Bone marrow (tissue), 2 donors: ENCODE measurements at regions not wholly inside any gene's neighbourhood (a gene's known extent, or its start where the extent isn't known, plus 50 kb on each side); places are given as distances from the start of the nearest gene placed in this dataset.

Source experiments
- DNase-seq, 2 donors: peaks; one replicate each; lab custom pipeline; 2025; lab: John Stamatoyannopoulos, UW

DNA sequence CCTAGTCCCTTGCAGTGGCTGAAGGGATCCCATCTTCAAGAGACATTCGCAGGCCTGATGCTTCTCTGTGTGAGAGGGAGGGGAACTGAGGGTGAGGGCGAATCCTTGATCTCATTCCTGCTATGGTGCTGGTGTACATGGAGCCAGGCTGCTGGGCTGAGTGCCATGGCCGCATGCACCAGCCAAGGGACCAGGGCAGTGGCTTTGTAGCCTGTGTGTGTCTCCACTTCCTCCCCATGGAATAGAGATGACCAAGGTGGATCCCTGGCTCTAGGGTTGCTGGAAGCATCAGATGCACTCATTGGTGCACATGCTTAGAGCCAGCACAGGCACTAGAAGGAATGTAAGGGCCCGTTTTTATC, 195.0 kb downstream of the FOXL1 start:
- DNase-seq = no peak

GRCh38 chr16:86774931-86775330, 196.6 kb downstream of the FOXL1 start:
- DNase-seq = no peak

DNA sequence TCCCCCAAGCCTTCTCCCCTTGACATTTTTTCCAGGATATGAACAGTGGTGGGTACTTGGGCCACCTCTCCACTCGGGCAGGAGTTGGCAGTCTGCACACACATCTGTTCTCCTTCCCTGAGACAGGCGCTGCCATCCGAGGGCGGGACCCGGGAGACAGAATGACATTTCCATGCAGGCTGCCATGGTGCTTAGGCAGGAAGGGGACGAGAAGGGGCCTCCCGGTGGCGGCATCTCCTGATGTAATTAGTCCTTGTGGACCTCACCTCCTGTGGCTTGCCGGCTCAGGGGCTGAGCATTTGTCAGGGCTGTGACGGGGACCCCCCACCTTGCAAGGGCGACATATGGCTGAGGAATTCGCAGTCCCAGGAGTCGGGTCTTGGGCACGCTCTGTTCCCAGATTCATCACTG, 197.2 kb downstream of the FOXL1 start:
- no peak for DNase-seq

GRCh38 chr16:86777381-86777946, 199.1 kb downstream of the FOXL1 start:
- no peak for DNase-seq

- no peak for DNase-seq
Observed at GRCh38 chr16:86778108-86778745, 199.9 kb downstream of the FOXL1 start.

DNA sequence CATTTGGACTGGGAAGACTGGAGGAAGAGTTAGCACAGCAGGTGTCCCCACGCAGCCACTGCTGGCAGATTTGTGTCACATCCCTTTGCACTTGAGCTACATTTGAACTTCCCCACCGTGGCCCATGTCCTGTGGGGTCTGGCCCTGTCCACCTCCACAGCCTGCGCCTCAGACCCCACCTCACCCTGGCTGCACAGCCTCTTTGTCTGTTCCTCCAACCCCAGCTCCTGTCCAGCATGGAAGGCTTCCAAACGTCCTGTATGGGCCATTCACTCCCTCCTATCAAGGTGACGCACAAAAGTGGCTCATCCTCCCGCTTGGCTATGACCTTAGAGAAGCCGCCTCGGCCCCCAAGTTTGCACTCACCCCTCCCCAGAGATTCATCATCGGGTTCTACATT, 200.6 kb downstream of the FOXL1 start:
- DNase-seq = no peak

GRCh38 chr16:86781046-86781445, 202.7 kb downstream of the FOXL1 start:
- DNase-seq = no peak

- DNase-seq = no peak
Observed at GRCh38 chr16:86783636-86784626, 205.6 kb downstream of the FOXL1 start.

DNA sequence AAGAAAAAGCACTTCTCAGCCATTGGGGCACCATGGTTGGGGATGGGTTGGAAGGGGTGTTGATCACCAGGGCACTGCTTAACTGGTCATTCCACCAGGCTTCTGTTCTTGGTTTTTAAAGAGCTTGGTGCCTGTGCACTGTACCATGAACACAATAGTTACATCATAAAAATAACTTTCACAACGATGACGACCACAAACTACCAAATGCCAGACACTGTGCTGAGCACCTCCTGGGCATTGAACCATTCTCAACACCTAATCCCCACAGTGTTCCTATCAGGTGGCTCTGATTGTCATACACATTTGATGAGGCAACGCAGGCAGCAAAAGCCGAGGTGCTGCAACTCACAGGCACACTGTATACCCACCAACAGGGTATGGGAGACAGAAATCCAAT, 208.0 kb downstream of the FOXL1 start:
- DNase-seq = no peak

DNA sequence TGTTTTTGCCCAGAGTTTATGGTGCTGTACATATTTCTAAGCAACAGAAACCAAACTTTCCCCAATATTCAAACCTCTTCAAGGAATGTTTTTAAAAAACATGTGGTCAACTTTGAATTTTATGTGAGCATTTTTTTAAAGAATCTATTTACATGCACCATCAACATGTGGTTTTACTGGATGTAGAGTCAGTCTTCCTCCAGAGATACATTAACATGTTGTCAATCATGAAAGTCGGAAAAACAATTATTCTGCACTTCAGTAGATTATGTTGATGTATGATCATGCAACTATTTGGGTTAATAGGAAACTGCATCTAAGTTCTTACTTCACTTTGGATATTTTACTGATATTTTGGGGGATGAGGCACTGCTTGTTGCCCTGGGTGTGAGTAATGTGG, 208.6 kb downstream of the FOXL1 start:
- DNase-seq = no peak

DNA sequence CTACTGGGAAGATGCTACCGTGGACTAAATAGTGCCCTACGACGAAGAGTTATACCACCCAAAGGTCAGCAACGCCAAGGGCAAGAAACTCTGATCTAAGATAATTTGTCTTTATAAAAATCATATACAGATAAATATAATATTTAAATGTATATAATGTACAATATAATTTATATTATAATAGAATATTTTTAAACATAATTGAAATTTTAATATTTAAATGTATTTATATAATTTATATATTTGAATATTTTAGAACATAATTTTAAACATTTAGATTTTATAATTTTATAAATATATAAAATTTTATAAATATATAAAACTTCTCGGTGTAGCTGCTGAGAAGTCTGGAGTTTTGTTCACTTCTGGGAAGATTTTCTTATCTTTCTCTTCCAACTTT, 209.2 kb downstream of the FOXL1 start:
- DNase-seq = no peak

- no peak for DNase-seq
Observed at GRCh38 chr16:86789621-86790051, 211.3 kb downstream of the FOXL1 start.

DNA sequence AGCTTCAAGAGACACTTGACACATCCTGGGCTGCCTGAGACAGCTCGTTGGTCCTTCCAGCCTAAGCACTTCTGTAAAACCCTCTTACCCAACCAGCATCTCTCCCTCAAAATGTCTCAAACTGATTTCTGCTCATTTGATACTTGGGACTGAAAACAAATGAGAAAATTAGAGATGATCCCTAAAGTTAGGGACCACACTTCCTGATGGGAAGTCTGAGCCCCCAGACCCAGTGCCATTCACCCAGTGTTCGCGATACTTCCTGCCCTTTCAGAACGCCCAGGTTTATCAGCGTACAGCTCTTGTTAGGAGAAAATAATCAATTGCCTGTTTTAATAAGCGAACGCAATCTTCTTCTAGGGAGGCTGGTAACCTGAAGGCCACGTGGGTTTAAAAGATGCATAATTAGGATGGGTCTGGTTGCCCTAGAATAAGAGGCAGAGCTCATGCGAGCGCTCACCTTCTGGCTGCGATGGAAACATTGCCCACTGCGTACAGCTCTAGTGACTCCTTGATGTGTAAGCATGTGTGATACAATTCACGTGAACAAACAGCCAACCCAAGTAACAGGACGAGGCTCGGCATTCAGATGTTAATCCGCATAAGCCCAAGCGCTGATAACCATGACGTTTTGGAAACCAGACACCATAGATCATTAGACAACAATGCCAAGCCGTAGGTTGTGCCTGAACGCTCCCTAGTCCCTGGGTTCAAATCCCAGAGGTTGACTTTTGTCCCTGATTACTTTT, 213.1 kb downstream of the FOXL1 start:
- DNase-seq = no peak

GRCh38 chr16:86794216-86794864, 216.0 kb downstream of the FOXL1 start:
- no peak for DNase-seq

GRCh38 chr16:86797700-86798099, 219.4 kb downstream of the FOXL1 start:
- DNase-seq = no peak

- no peak for DNase-seq
Observed at GRCh38 chr16:86798247-86799041, 220.1 kb downstream of the FOXL1 start.

GRCh38 chr16:86799367-86799766, 221.0 kb downstream of the FOXL1 start:
- no peak for DNase-seq

DNA sequence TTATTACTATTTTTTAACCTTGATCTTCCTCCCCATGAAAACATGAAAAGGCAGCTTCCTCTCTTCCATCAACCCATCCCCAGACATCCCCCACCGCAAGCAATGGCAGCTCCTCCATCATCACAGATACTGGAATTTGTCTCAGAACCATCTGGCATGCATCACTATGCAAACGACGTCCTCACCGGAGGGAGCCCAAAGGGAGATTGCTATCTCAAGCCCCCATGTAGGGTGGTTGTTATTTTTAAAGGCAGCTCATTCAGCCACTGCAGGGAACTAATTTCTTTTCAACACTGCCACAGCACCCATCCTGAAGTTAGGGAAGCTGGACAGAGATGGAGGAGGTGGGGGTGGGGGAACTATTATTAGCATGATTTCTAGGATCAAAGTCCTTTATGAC, 222.5 kb downstream of the FOXL1 start:
- no peak for DNase-seq

- DNase-seq = no peak
Observed at GRCh38 chr16:86802013-86802412, 223.7 kb downstream of the FOXL1 start.

DNA sequence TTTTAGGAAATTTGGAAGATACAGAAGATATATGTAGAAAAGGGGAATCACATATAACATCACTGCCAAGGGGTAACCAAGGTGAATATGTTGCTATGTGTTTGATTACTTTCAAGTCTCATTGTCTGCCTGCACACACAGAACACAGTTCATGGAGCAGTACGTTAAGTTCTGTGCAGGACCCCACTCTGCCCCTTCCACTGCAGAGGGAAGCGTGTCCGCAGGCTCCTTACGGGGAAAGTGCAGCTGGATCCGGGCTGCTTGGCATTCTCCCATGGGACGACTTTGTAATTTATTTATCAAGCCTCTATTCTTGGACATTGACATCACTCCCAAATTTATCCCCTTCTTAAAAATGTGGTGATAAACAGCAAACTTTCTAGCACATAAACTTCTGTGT, 226.8 kb downstream of the FOXL1 start:
- DNase-seq = no peak
